Body of pancreas (tissue), 4 donors: ENCODE measurements at regions not wholly inside any gene's neighbourhood (a gene's known extent, or its start where the extent isn't known, plus 50 kb on each side); places are given as distances from the start of the nearest gene placed in this dataset.
A peak's percentile ranks its signal among the peaks of the same experiment; 100 is the strongest.

Source experiments
- ATAC-seq: fragments of 150-250 bp; one replicate; pipeline ENCODE4 v1.9.1; 2016
- DNase-seq, 4 donors: peaks; one replicate each; pipeline ENCODE4 v3.0.0-alpha.2; 2019
- H3K27ac ChIP-seq, 4 donors: fragments of 200-600 bp; sonication (generic); 1 replicate in 3 of 4; 2 replicates in 1 of 4; pipeline versions ENCODE4 v1.5.1 to v1.6.1; 2016 to 2019; ENCODE audit warnings: mild to moderate bottlenecking in 1 of 4, mixed read lengths in 1 of 4, moderate library complexity in 1 of 4
- H3K27me3 ChIP-seq, 2 donors: fragments of 200-600 bp; sonication (generic); one replicate each; pipeline ENCODE4 v1.6.0; 2016; ENCODE audit warnings: mild to moderate bottlenecking in 1 of 2
- H3K36me3 ChIP-seq, 2 donors: fragments of 200-600 bp; sonication (generic); replicated peaks in 1 of 2; 2 replicates each; pipeline ENCODE4 v1.5.1; 2016; ENCODE audit warnings: low read depth in 2 of 2; ENCODE audit not compliant: insufficient read depth in 1 of 2
- H3K4me1 ChIP-seq: fragments of 200-600 bp; sonication (generic); one replicate; pipeline ENCODE4 v1.6.0; 2016
- H3K4me3 ChIP-seq, 2 donors: fragments of 200-600 bp; sonication (generic); 1 replicate in 1 of 2; 2 replicates in 1 of 2; pipeline ENCODE4 v1.5.1; 2016 to 2019
- H3K9me3 ChIP-seq, 3 donors: fragments of 200-600 bp; sonication (generic); 1 replicate in 2 of 3; 2 replicates in 1 of 3; pipeline ENCODE4 v1.5.1; 2016
- POLR2A ChIP-seq, 3 donors: fragments of 450-650 bp; IDR thresholded peaks; one replicate each; pipeline ENCODE4 v1.6.1; 2016; ENCODE audit warnings: antibody characterized with exemption in 3 of 3, mild to moderate bottlenecking in 2 of 3
- WGBS, 2 donors: methylation state at CpG; one replicate each; pipeline ENCODE4 v1.1.5; 2017; 5-methylcytosine and 5-hydroxymethylcytosine counted together
- intact Hi-C: fragments of 100-400 bp; cut with DNase I; formaldehyde crosslinking; loops from one replicate; pipeline ENCODE4 v1.15.1; 2023
- TF ChIP-seq, protein P1 (sequence below), 7 experiments: fragments of 450-650 bp in 4 of 7; fragments of 200-600 bp in 3 of 7; sonication (generic) in 3 of 7; IDR thresholded peaks; one replicate each; pipeline ENCODE4 v1.5.1; 2016 to 2019; ENCODE audit warnings: antibody characterized with exemption in 7 of 7

DNA sequence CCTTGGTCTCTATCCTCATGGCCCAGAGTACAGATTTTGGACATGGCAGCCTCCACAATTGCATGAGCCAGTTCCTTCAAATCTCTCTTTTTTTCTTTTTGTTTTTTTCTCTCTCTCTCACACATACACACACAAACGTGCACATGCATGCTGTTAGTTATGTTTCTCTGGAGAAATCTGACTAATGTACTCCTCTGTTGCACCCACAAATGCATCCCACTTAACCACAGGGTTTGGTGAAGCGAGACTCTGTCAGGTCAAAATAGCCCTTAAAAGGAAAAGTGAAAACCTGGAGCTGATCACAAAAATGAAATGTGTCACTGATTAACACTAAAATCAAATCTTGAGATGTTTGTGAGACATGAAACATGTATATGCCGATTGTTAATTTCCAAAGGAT lies 374.6 kb upstream of the ARGLU1 start:
- H3K9me3 ChIP-seq: no peaks in the 10 kb centered on the region
- DNase-seq: no peak
- intact Hi-C loops: no loop called here
- ATAC-seq: no peak
- 65 to 79% methylated on average over 3 of the region's 3 CpGs for WGBS, 2 donors
- no peak for TF ChIP-seq POLR2A (IDR thresholded peaks at IDR 0.05)
- TF ChIP-seq, protein P1, sequence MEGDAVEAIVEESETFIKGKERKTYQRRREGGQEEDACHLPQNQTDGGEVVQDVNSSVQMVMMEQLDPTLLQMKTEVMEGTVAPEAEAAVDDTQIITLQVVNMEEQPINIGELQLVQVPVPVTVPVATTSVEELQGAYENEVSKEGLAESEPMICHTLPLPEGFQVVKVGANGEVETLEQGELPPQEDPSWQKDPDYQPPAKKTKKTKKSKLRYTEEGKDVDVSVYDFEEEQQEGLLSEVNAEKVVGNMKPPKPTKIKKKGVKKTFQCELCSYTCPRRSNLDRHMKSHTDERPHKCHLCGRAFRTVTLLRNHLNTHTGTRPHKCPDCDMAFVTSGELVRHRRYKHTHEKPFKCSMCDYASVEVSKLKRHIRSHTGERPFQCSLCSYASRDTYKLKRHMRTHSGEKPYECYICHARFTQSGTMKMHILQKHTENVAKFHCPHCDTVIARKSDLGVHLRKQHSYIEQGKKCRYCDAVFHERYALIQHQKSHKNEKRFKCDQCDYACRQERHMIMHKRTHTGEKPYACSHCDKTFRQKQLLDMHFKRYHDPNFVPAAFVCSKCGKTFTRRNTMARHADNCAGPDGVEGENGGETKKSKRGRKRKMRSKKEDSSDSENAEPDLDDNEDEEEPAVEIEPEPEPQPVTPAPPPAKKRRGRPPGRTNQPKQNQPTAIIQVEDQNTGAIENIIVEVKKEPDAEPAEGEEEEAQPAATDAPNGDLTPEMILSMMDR (IDR thresholded peaks at IDR 0.05): no peak
- H3K4me3 ChIP-seq: no peak overlapping the region
- no peak overlapping the region for H3K27ac ChIP-seq
- H3K27me3 ChIP-seq: no peaks in the 10 kb centered on the region
- H3K36me3 ChIP-seq: no peaks in the 10 kb centered on the region
- no peaks in the 10 kb centered on the region for H3K4me1 ChIP-seq

DNA sequence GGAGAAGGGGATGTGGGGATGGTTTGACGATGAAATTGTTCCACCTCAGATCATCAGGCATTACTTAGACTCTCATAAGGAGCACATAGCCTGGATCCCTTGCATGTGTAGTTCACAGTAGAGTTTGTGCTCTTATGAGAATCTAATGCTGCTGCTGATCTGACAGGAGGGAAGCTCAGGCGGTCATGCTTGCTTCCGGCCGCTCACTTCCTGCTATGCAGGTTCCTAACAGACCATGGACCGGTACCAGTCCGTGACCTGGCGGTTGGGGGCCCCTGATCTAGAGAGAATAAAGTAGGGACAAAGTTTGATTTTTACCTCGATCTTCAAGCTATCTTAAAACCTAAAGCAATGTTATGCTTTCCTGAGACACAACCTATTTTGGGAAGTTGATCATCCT lies 373.8 kb upstream of the ARGLU1 start:
- H3K27me3 ChIP-seq: no peaks in the 10 kb centered on the region
- no peak overlapping the region for H3K4me3 ChIP-seq
- H3K9me3 ChIP-seq: no peaks in the 10 kb centered on the region
- ATAC-seq (no peak), DNase-seq (no peak)
- H3K4me1 ChIP-seq: no peaks in the 10 kb centered on the region
- no peak overlapping the region for H3K27ac ChIP-seq
- intact Hi-C loops: no loop called here
- no peaks in the 10 kb centered on the region for H3K36me3 ChIP-seq
- 74 to 83% methylated on average over 8 of the region's 8 CpGs for WGBS, 2 donors
- no peak for TF ChIP-seq POLR2A (IDR thresholded peaks at IDR 0.05)
- TF ChIP-seq, protein P1 (IDR thresholded peaks at IDR 0.05): no peak

DNA sequence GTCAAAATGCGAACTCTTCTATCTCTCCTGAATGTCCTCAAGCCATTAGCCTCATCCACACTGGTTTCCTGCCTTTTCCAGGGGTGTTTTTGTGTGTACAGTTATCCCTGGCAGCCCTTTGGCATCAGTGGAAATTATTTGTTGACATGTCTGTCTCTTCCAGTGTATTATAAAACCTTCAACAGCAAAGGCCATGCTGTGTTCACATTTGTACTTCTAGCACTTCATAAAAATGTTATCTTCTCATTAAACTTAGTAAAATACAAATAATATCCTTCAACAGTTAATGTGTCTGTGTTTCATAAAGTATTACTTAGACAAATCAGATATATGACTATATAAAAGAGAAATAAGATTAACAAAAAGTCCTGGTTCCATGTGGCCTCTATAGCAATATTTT lies 359.5 kb upstream of the ARGLU1 start:
- H3K4me3 ChIP-seq: no peak overlapping the region
- 67 to 85% methylated on average over 1 of the region's 1 CpG for WGBS, 2 donors
- H3K4me1 ChIP-seq: no peaks in the 10 kb centered on the region
- no peak overlapping the region for H3K27ac ChIP-seq
- DNase-seq (no peak), ATAC-seq (no peak)
- no peaks in the 10 kb centered on the region for H3K9me3 ChIP-seq
- no peaks in the 10 kb centered on the region for H3K36me3 ChIP-seq
- intact Hi-C loops: no loop called here
- H3K27me3 ChIP-seq: no peaks in the 10 kb centered on the region
- TF ChIP-seq, protein P1 (IDR thresholded peaks at IDR 0.05): no peak
- TF ChIP-seq POLR2A (IDR thresholded peaks at IDR 0.05): no peak

DNA sequence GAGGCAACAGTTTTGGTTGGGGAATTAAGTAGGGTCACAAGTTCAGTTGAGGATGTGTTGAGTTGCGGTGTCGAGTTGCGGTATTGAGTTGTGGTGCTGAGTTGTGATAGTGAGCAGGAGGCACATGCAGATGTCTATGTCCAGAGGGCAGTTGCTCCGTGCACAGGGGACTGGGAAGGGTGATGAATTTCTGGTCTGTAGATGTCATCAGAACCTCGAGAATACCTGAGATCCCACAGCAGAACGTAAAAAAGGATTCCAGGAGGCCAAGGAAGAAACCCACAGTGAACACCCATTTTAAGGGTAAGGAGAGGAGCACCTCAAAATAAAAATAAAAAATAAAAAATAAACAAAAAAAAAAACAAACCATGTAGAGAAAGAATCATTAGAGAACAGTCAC lies 354.4 kb upstream of the ARGLU1 start:
- Histone ChIP-seq H3K27me3 (no peaks in the 10 kb centered on the region), H3K36me3 (no peaks in the 10 kb centered on the region), H3K9me3 (no peaks in the 10 kb centered on the region), H3K27ac (no peak overlapping the region), H3K4me3 (no peak overlapping the region), H3K4me1 (no peaks in the 10 kb centered on the region)
- no peak for DNase-seq
- 73 to 76% methylated on average over 6 of the region's 6 CpGs for WGBS, 2 donors
- intact Hi-C loops: no loop called here
- TF ChIP-seq, protein P1 (IDR thresholded peaks at IDR 0.05): no peak
- TF ChIP-seq POLR2A (IDR thresholded peaks at IDR 0.05): no peak
- no peak for ATAC-seq

DNA sequence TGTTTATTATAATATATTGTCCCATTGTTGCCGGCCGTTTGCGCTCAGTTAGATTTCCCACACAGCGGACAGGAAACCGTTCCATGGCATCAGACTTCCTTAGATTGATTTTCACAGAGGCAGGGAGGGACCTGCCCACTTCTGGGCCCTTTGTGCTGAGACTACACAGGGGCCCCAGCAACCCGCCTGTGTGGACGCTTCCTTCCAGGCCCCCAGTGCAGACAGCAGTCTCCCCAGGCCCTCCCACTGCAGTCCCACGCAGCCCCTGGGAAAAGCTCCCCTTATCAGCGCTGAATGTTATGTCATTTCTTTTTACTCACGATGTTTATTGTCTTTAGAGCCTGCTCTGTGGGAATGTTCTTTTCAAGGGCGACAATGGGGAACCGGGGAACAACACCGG lies 351.7 kb upstream of the ARGLU1 start:
- no peaks in the 10 kb centered on the region for H3K9me3 ChIP-seq
- H3K36me3 ChIP-seq: no peaks in the 10 kb centered on the region
- TF ChIP-seq POLR2A (IDR thresholded peaks at IDR 0.05): no peak
- TF ChIP-seq, protein P1 (IDR thresholded peaks at IDR 0.05): no peak
- intact Hi-C loops: no loop called here
- H3K4me1 ChIP-seq: no peaks in the 10 kb centered on the region
- H3K27me3 ChIP-seq: no peaks in the 10 kb centered on the region
- DNase-seq (peak in 3 of 4 donors; percentile 15 to 17 (median 16)), ATAC-seq (peak; percentile 31)
- H3K27ac ChIP-seq: peak overlapping the region in 3 of 4 donors; percentile 34 to 77 (median 35)
- no peak overlapping the region for H3K4me3 ChIP-seq
- WGBS, 2 donors: 21 to 31% methylated on average over 11 to 13 of the region's 13 CpGs
